Urothelium cell line (cell line): ENCODE measurements at regions not wholly inside any gene's neighbourhood (a gene's known extent, or its start where the extent isn't known, plus 50 kb on each side); places are given as distances from the start of the nearest gene placed in this dataset.
A peak's percentile ranks its signal among the peaks of the same experiment; 100 is the strongest.
"Not testable (repeated sequence)": the region's sequence is repeated elsewhere in the genome, so short reads cannot be mapped to it uniquely, and the experiment has no call there.

Experiments used
- DNase-seq: peaks from one replicate; pipeline ENCODE4 v3.0.0; 2011; ENCODE audit warnings: low spot score, mixed read lengths
- FAIRE-seq: peaks from 2 replicates; lab custom pipeline; 2011; peaks lifted over from hg19 to GRCh38; lab: Jason Lieb, UNC

GRCh38 chr2:131822237-131822721 is 294.6 kb downstream of the CCDC74A start:
- FAIRE-seq, DNase-seq: not testable (repeated sequence)

GRCh38 chr2:131823058-131823457 is 295.4 kb downstream of the CCDC74A start:
- FAIRE-seq, DNase-seq: not testable (repeated sequence)

GRCh38 chr2:131824986-131825385 is 297.3 kb downstream of the CCDC74A start:
- not testable (repeated sequence) for FAIRE-seq, DNase-seq

GRCh38 chr2:131827481-131828163 is 299.9 kb downstream of the CCDC74A start:
- no peak for FAIRE-seq
- no peak for DNase-seq

- DNase-seq: no peak
- peak; percentile 30 for FAIRE-seq
Measured at GRCh38 chr2:131828164-131828561, 300.5 kb downstream of the CCDC74A start.

GRCh38 chr2:131828633-131829455 is 301.2 kb downstream of the CCDC74A start:
- DNase-seq, FAIRE-seq: not testable (repeated sequence)

- not testable (repeated sequence) for FAIRE-seq
Measured at GRCh38 chr2:131829456-131830241, 302.0 kb downstream of the CCDC74A start.

GRCh38 chr2:131830242-131830945 is 302.7 kb downstream of the CCDC74A start:
- FAIRE-seq: not testable (repeated sequence)

More at GRCh38 chr2:131829456-131830241, 302.0 kb downstream of the CCDC74A start:
- not testable (repeated sequence) for DNase-seq

GRCh38 chr2:131830946-131831310 is 303.2 kb downstream of the CCDC74A start:
- DNase-seq, FAIRE-seq: not testable (repeated sequence)

More at GRCh38 chr2:131830242-131830945, 302.7 kb downstream of the CCDC74A start:
- not testable (repeated sequence) for DNase-seq

- FAIRE-seq: peak; percentile 58
- peak; percentile 64 for DNase-seq
Measured at GRCh38 chr2:131831450-131832208, 303.9 kb downstream of the CCDC74A start.

- FAIRE-seq: peak; percentile 48
Measured at GRCh38 chr2:131832209-131832780, 304.6 kb downstream of the CCDC74A start.

GRCh38 chr2:131832917-131833316 is 305.2 kb downstream of the CCDC74A start:
- peak; percentile 9 for FAIRE-seq

More at GRCh38 chr2:131832209-131832780, 304.6 kb downstream of the CCDC74A start:
- not testable (repeated sequence) for DNase-seq

GRCh38 chr2:131833367-131834202 is 305.9 kb downstream of the CCDC74A start:
- DNase-seq, FAIRE-seq: not testable (repeated sequence)

More at GRCh38 chr2:131832917-131833316, 305.2 kb downstream of the CCDC74A start:
- not testable (repeated sequence) for DNase-seq

- not testable (repeated sequence) for DNase-seq
- peak; percentile 77 for FAIRE-seq
Measured at GRCh38 chr2:131834203-131835020, 306.7 kb downstream of the CCDC74A start.

- DNase-seq, FAIRE-seq: not testable (repeated sequence)
Measured at GRCh38 chr2:131835022-131835421, 307.3 kb downstream of the CCDC74A start.

- no peak for FAIRE-seq
- no peak for DNase-seq
Measured at GRCh38 chr2:131835621-131836091, 308.0 kb downstream of the CCDC74A start.

GRCh38 chr2:131836116-131836515 is 308.4 kb downstream of the CCDC74A start:
- DNase-seq, FAIRE-seq: not testable (repeated sequence)
